Sigmoid colon (tissue), 6 donors: ENCODE measurements at regions not wholly inside any gene's neighbourhood (a gene's known extent, or its start where the extent isn't known, plus 50 kb on each side); places are given as distances from the start of the nearest gene placed in this dataset.

Source experiments
- DNase-seq: peaks from one replicate; pipeline ENCODE4 v3.0.0-alpha.2; 2019
- H3K27ac ChIP-seq, 4 donors: fragments of 200-600 bp; sonication (generic); one replicate each; pipeline ENCODE4 v1.5.1; 2016 to 2019; ENCODE audit warnings: mild to moderate bottlenecking in 1 of 4
- H3K27me3 ChIP-seq, 3 donors: fragments of 200-600 bp; sonication (generic); one replicate each; pipeline ENCODE4 v1.5.1; 2019; ENCODE audit warnings: mild to moderate bottlenecking in 1 of 3
- H3K36me3 ChIP-seq, 4 donors: fragments of 200-600 bp; sonication (generic); one replicate each; pipeline ENCODE4 v1.5.1; 2016 to 2019
- H3K4me1 ChIP-seq, 4 donors: fragments of 200-600 bp; sonication (generic); one replicate each; pipeline ENCODE4 v1.5.1; 2017 to 2019
- H3K4me3 ChIP-seq, 4 donors: fragments of 200-600 bp; sonication (generic); one replicate each; pipeline ENCODE4 v1.5.1; 2017 to 2019; ENCODE audit warnings: mild to moderate bottlenecking in 2 of 4, moderate library complexity in 1 of 4
- H3K9me3 ChIP-seq, 4 donors: fragments of 200-600 bp in 3 of 4; sonication (generic) in 3 of 4; one replicate each; pipeline versions ENCODE4 v1.5.1 to v1.6.1; 2013 to 2019
- EP300 ChIP-seq, 4 donors: sonication (generic); formaldehyde crosslinking; IDR thresholded peaks; one replicate each; pipeline ENCODE4 v1.6.1; 2017; ENCODE audit warnings: antibody characterized with exemption in 4 of 4
- POLR2A ChIP-seq, 2 donors: fragments of 450-650 bp; IDR thresholded peaks; one replicate each; pipeline ENCODE4 v1.6.1; 2016; ENCODE audit warnings: antibody characterized with exemption in 2 of 2, mild to moderate bottlenecking in 2 of 2, moderate library complexity in 2 of 2
- POLR2AphosphoS5 ChIP-seq, 4 donors: sonication (generic); formaldehyde crosslinking; IDR thresholded peaks; one replicate each; pipeline ENCODE4 v1.6.1; 2017; ENCODE audit warnings: antibody characterized with exemption in 4 of 4
- WGBS, 2 donors: extraction: QIAGEN DNeasy Blood & Tissue Kit; methylation state at CpG; one replicate each; pipeline ENCODE4 v1.1.7; 2013; 5-methylcytosine and 5-hydroxymethylcytosine counted together
- intact Hi-C: fragments of 100-400 bp; cut with DNase I; formaldehyde crosslinking; loops from one replicate; pipeline ENCODE4 v1.15.1; 2023
- TF ChIP-seq, protein P1 (sequence below), 4 experiments: fragments of 450-650 bp in 3 of 4; fragments of 200-600 bp in 1 of 4; IDR thresholded peaks; one replicate each; pipeline ENCODE4 v1.5.1; 2016 to 2019; ENCODE audit warnings: antibody characterized with exemption in 4 of 4, mild to moderate bottlenecking in 3 of 4, moderate library complexity in 2 of 4
- donor health status: healthy with polysubstance abuse.
- donor health status: healthy.

DNA sequence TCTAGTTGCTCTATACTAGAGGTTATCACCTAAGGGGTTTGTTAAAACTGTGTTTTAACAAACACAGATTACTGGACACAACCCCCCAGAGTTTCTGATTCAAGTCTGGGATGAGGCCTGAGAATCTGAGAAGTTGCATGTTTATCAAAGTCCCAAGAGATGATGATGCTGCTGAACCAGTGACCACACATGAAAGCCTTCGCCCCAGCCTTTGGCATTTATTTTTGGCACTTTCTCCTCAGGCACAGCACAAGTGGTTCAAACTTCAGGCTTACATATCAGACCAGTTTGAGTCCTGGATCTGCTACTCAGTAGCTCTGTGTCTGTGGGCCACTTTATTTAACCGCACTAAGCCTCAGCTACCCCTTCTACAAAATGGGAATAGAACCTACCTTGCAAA, 407.2 kb upstream of the PIK3R1 start:
- TF ChIP-seq EP300 (IDR thresholded peaks at IDR 0.05) (no peak), POLR2AphosphoS5 (IDR thresholded peaks at IDR 0.05) (no peak), POLR2A (IDR thresholded peaks at IDR 0.05) (no peak)
- TF ChIP-seq, protein P1, sequence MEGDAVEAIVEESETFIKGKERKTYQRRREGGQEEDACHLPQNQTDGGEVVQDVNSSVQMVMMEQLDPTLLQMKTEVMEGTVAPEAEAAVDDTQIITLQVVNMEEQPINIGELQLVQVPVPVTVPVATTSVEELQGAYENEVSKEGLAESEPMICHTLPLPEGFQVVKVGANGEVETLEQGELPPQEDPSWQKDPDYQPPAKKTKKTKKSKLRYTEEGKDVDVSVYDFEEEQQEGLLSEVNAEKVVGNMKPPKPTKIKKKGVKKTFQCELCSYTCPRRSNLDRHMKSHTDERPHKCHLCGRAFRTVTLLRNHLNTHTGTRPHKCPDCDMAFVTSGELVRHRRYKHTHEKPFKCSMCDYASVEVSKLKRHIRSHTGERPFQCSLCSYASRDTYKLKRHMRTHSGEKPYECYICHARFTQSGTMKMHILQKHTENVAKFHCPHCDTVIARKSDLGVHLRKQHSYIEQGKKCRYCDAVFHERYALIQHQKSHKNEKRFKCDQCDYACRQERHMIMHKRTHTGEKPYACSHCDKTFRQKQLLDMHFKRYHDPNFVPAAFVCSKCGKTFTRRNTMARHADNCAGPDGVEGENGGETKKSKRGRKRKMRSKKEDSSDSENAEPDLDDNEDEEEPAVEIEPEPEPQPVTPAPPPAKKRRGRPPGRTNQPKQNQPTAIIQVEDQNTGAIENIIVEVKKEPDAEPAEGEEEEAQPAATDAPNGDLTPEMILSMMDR (IDR thresholded peaks at IDR 0.05), result no peak
- no peak overlapping the region for H3K4me3 ChIP-seq
- intact Hi-C loops, result no loop called here
- no peaks in the 10 kb centered on the region for H3K9me3 ChIP-seq
- no peaks in the 10 kb centered on the region for H3K36me3 ChIP-seq
- DNase-seq, result no peak
- no peak overlapping the region for H3K27ac ChIP-seq
- no peaks in the 10 kb centered on the region for H3K27me3 ChIP-seq
- no peaks in the 10 kb centered on the region for H3K4me1 ChIP-seq
- WGBS, 2 donors, result 94% methylated on average over 2 of the region's 2 CpGs

DNA sequence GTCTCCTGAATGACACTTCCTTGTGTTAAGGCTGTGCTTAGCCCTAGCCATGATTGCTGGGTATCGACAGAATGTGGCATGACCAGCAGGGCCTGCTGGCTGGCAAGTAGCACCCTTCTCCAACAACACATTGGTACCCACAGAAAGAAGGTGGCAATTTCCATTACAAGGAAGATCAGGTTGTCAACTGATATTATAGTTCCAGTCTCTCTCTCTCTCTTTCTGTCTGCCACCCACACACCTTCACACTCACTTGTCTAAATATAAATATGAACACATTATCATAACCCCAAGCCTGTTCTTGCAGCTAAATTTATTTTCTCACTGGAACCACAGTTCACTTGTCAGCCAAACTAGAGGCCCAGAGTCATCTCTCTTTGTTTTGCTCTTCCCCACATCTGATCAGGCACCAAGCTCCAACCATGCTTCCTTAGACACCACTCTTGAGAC, 408.1 kb upstream of the PIK3R1 start:
- 87 to 95% methylated on average over 1 of the region's 1 CpG for WGBS, 2 donors
- no peaks in the 10 kb centered on the region for H3K4me1 ChIP-seq
- intact Hi-C loops, result no loop called here

DNA sequence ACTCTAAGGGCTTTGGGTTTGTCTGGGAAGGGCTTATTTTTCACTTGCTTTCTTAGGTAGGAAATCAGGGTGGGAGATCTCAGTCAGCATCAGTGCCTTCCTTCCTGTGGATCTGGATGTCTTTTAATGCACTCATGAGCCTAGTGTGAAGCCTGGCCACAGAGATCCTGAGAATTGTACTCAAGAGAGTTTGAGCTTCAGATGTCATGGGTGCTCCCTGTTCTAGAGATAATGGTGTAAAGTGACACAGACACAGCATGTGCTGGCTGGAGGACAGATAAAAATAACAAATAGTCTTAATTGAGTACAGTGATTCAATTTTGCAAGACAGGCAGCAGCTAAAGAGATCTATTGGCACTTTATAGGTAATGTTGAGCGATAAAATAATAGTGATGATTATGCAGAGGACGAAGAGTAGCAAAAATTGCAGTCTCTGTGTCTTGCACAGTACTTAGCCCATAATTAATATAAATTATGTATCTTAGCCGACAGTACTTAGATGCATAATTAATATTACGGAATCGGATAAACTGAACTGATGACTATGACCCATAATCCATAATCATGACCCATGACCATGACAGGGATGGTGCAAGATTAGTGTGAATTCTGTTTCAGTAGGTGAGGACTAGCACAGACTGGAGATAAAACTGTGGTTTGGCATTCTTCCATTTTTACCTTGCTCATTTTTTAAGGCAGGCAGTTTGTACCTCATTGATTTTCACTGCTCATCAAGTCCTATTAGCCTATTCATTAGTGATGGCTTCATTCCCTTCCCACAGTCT, 408.7 kb upstream of the PIK3R1 start:
- TF ChIP-seq POLR2AphosphoS5 (IDR thresholded peaks at IDR 0.05) (no peak), EP300 (IDR thresholded peaks at IDR 0.05) (no peak), POLR2A (IDR thresholded peaks at IDR 0.05) (no peak)
- TF ChIP-seq, protein P1 (IDR thresholded peaks at IDR 0.05), result no peak
- WGBS, 2 donors, result 93 to 96% methylated on average over 5 of the region's 5 CpGs
- intact Hi-C loops, result no loop called here

More for the DNA sequence above, 408.1 kb upstream of the PIK3R1 start:
- Histone ChIP-seq H3K27me3 (no peaks in the 10 kb centered on the region), H3K36me3 (no peaks in the 10 kb centered on the region), H3K9me3 (no peaks in the 10 kb centered on the region), H3K27ac (no peak overlapping the region), H3K4me3 (no peak overlapping the region)
- no peak for DNase-seq
- TF ChIP-seq, protein P1 (IDR thresholded peaks at IDR 0.05), result no peak
- no peak for TF ChIP-seq POLR2AphosphoS5 (IDR thresholded peaks at IDR 0.05)
- TF ChIP-seq POLR2A (IDR thresholded peaks at IDR 0.05), result no peak
- no peak for TF ChIP-seq EP300 (IDR thresholded peaks at IDR 0.05)

DNA sequence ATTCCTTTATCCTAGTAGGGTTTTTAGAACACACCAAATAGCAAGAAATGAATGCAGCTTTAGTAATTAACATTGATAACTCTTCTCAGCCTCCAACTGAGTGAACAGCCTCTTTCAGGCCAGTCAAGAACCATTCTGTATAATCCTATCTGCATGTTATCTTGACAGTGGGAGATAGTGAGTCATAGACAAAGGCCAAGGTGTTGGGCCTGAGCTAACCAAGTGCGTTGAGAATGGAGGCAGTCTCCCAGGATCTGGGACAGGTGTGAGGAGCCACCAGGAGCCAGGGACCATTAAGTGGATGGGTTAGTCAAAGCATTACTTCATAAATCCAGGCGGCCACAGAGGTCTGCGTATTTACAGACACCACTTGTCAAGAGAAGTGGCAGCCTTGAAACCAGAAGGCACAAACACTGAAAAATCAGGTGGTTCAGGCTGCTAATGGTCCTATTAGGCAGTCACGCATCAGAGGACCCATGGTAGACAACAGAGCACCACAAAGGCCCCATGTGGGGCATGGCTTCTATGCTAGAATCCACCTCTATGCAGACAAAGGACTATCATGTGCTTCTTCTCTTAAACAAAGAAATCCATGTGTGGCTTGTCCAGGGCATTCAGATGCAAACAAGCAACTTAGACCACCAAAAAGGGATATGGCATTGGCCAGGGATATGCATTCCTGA, 409.7 kb upstream of the PIK3R1 start:
- Histone ChIP-seq H3K4me1 (no peaks in the 10 kb centered on the region), H3K36me3 (no peaks in the 10 kb centered on the region), H3K27me3 (no peaks in the 10 kb centered on the region), H3K9me3 (no peaks in the 10 kb centered on the region), H3K4me3 (no peak overlapping the region), H3K27ac (no peak overlapping the region)
- WGBS, 2 donors, result 93 to 96% methylated on average over 4 of the region's 4 CpGs
- intact Hi-C loops, result no loop called here
- DNase-seq, result no peak
- TF ChIP-seq EP300 (IDR thresholded peaks at IDR 0.05), result no peak
- TF ChIP-seq, protein P1 (IDR thresholded peaks at IDR 0.05), result no peak

More for the DNA sequence above, 408.7 kb upstream of the PIK3R1 start:
- H3K36me3 ChIP-seq, result no peaks in the 10 kb centered on the region
- H3K27ac ChIP-seq, result no peak overlapping the region
- no peak for DNase-seq
- no peaks in the 10 kb centered on the region for H3K4me1 ChIP-seq
- no peak overlapping the region for H3K4me3 ChIP-seq
- H3K27me3 ChIP-seq, result no peaks in the 10 kb centered on the region
- no peaks in the 10 kb centered on the region for H3K9me3 ChIP-seq
